PC-3 (cell line): ENCODE measurements at regions not wholly inside any gene's neighbourhood (a gene's known extent, or its start where the extent isn't known, plus 50 kb on each side); places are given as distances from the start of the nearest gene placed in this dataset.

Experiments
- ATAC-seq: fragments of 200-7000 bp; cut with Tn5 transposase; 2 replicates; pipeline ENCODE4 v1.9.1; 2020; ENCODE audit warnings: mild to moderate bottlenecking, moderate library complexity
- BruUV-seq: library from RNA; stranded (reverse); fragments of 400-500 nt; replicated peaks from 2 replicates; lab custom pipeline; 2021; lab: Mats Ljungman, UMichigan
- CTCF ChIA-PET: fragments of 300-600 bp; sonication (Branson Sonifier 250); formaldehyde crosslinking; loops from one replicate; lab custom pipeline; 2022; ENCODE audit warnings: antibody characterized with exemption; lab: Charles Lee
- POLR2A ChIA-PET: fragments of 300-600 bp; sonication (Branson Sonifier 250); formaldehyde crosslinking; loops from one replicate; lab custom pipeline; 2022; ENCODE audit warnings: antibody characterized with exemption; ENCODE audit not compliant: unreplicated experiment; lab: Charles Lee
- DNase-seq: peaks from one replicate; pipeline ENCODE4 v3.0.0-alpha.2; 2015
- H2AFZ ChIP-seq: fragments of 300-600 bp; sonication (generic); 2 replicates; pipeline ENCODE4 v1.6.0; 2016; ENCODE audit warnings: antibody characterized with exemption, low read length
- H3F3A ChIP-seq: fragments of 300-600 bp; sonication (generic); one replicate; pipeline ENCODE4 v1.6.0; 2017; ENCODE audit warnings: antibody characterized with exemption, low read length, control low read depth, mild to moderate bottlenecking; ENCODE audit not compliant: unreplicated experiment
- H3K27ac ChIP-seq: fragments of 300-600 bp; sonication (generic); 2 replicates; pipeline ENCODE4 v1.5.1; 2016; ENCODE audit warnings: mild to moderate bottlenecking, low read length
- H3K27me3 ChIP-seq: fragments of 300-600 bp; sonication (generic); 2 replicates; pipeline ENCODE4 v1.6.1; 2016; ENCODE audit warnings: low read length, mixed read lengths
- H3K36me3 ChIP-seq: fragments of 300-600 bp; sonication (generic); 2 replicates; pipeline ENCODE4 v1.6.1; 2016; ENCODE audit warnings: low read depth, mixed run types, low read length, mixed read lengths
- H3K4me1 ChIP-seq: fragments of 300-600 bp; sonication (generic); 2 replicates; pipeline ENCODE4 v1.5.1; 2016; ENCODE audit warnings: low read length; ENCODE audit not compliant: insufficient read depth
- H3K4me2 ChIP-seq: fragments of 300-600 bp; sonication (generic); 2 replicates; pipeline ENCODE4 v1.6.0; 2016; ENCODE audit warnings: low read length
- H3K4me3 ChIP-seq: fragments of 300-600 bp; sonication (generic); 2 replicates; pipeline ENCODE4 v1.5.1; 2016; ENCODE audit warnings: mild to moderate bottlenecking, low read length, mixed read lengths
- H3K79me2 ChIP-seq: fragments of 300-600 bp; sonication (generic); 2 replicates; pipeline ENCODE4 v1.6.1; 2017; ENCODE audit warnings: low read length, mixed read lengths
- H3K9ac ChIP-seq: fragments of 300-600 bp; sonication (generic); 2 replicates; pipeline ENCODE4 v1.6.0; 2016; ENCODE audit warnings: mild to moderate bottlenecking, low read length
- H3K9me2 ChIP-seq: fragments of 300-600 bp; sonication (generic); replicated peaks from 2 replicates; pipeline ENCODE4 v1.6.1; 2016; ENCODE audit warnings: mixed run types, low read length, mixed read lengths
- H3K9me3 ChIP-seq: fragments of 300-600 bp; sonication (generic); 2 replicates; pipeline ENCODE4 v1.6.1; 2016; ENCODE audit warnings: low read length, mixed read lengths
- H4K20me1 ChIP-seq: fragments of 300-600 bp; sonication (generic); 2 replicates; pipeline ENCODE4 v1.6.1; 2016; ENCODE audit warnings: low read length, mixed read lengths
- CTCF ChIP-seq: fragments of 300-600 bp; sonication (generic); conservative IDR thresholded peaks from 2 replicates; pipeline ENCODE4 v1.5.1; 2017; ENCODE audit warnings: antibody characterized with exemption, low read depth, mild to moderate bottlenecking, low read length
- EZH2 ChIP-seq: fragments of 300-600 bp; sonication (generic); IDR thresholded peaks from one replicate; pipeline ENCODE4 v1.6.1; 2017; ENCODE audit warnings: antibody characterized with exemption, mild to moderate bottlenecking, low read length; ENCODE audit not compliant: unreplicated experiment
- EZH2phosphoT487 ChIP-seq: fragments of 300-600 bp; sonication (generic); IDR thresholded peaks from 2 replicates; pipeline ENCODE4 v1.6.1; 2018; ENCODE audit warnings: mild to moderate bottlenecking, antibody characterized with exemption, low read length, borderline replicate concordance
- intact Hi-C: fragments of 100-400 bp; cut with micrococcal nuclease; formaldehyde crosslinking; loops from 2 replicates; pipeline ENCODE4 v1.9.0; 2023

DNA sequence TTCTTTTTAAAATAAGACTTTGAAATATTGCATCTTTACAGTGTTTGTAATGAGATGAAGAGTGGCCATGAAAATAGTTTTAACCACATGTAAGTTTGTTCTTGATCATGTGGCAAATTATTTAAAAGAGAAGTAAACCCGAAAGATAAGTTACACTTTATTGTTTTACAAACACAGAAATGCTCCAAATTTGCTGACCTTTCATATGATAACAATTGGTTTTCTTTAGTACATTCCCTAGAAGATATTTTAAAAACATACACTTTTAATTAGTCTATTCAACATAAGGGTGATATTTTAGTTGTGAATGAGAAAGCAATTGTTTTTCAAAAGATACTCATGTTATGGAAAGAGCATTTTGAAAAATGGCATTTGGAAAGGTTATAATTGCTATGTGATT lies 287.7 kb downstream of the PSAT1 start:
- H3K27me3 ChIP-seq: no peaks in the 10 kb centered on the region
- H3K9me2 ChIP-seq: no peaks in the 10 kb centered on the region
- H3K79me2 ChIP-seq: no peaks in the 10 kb centered on the region
- H3F3A ChIP-seq: no peaks in the 10 kb centered on the region
- no peaks in the 10 kb centered on the region for H3K4me1 ChIP-seq
- H3K27ac ChIP-seq: no peak overlapping the region
- ChIA-PET POLR2A (no interaction called here), CTCF (no interaction called here)
- BruUV-seq: no TSS peak
- H3K4me2 ChIP-seq: no peak overlapping the region
- no peak for DNase-seq
- no peaks in the 10 kb centered on the region for H3K9me3 ChIP-seq
- TF ChIP-seq EZH2phosphoT487: no peak
- TF ChIP-seq EZH2: no peak
- no peak for TF ChIP-seq CTCF
- ATAC-seq: no peak
- intact Hi-C loops: no loop called here
- no peaks in the 10 kb centered on the region for H4K20me1 ChIP-seq
- no peak overlapping the region for H3K4me3 ChIP-seq
- no peak overlapping the region for H2AFZ ChIP-seq
- no peaks in the 10 kb centered on the region for H3K36me3 ChIP-seq
- H3K9ac ChIP-seq: no peak overlapping the region

GRCh38 chr9:78585909-78586308 lies 289.0 kb downstream of the PSAT1 start:
- intact Hi-C loops: no loop called here

More at GRCh38 chr9:78585909-78586308, 289.0 kb downstream of the PSAT1 start:
- POLR2A ChIA-PET: no interaction called here
- TF ChIP-seq CTCF (no peak), EZH2phosphoT487 (no peak), EZH2 (no peak)
- Histone ChIP-seq H3K27me3 (no peaks in the 10 kb centered on the region), H3K4me1 (no peaks in the 10 kb centered on the region), H3K27ac (no peak overlapping the region), H3F3A (no peaks in the 10 kb centered on the region), H3K36me3 (no peaks in the 10 kb centered on the region), H4K20me1 (no peaks in the 10 kb centered on the region), H3K4me2 (no peak overlapping the region), H3K9me2 (no peaks in the 10 kb centered on the region), H3K9ac (no peak overlapping the region), H3K79me2 (no peaks in the 10 kb centered on the region), H2AFZ (no peak overlapping the region), H3K4me3 (no peak overlapping the region), H3K9me3 (no peaks in the 10 kb centered on the region)
- DNase-seq: no peak
- ATAC-seq: no peak
- CTCF ChIA-PET: no interaction called here
- BruUV-seq: no TSS peak
